ENCODE measurements at regions not wholly inside any gene's neighbourhood (a gene's known extent, or its start where the extent isn't known, plus 50 kb on each side); places are given as distances from the start of the nearest gene placed in this dataset.

DNA sequence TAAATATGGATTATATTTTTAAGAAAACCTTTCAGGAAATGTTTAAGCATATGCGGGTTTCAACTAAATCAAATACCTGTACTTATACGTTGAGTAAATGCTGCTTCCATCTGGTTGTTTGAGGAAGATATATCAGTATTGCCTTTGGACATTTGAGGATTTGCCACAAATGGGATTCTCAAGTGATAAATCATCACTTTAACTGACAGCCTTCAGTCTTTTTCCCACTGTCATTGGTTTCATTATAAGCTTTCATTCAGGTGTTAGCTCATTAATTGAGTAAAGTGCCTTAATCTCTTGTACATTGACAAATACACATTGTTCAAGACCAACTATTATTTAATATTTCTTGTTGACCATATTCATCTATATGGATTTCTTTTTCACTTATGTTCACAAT, 217.2 kb downstream of the EDEM1 start:
- H3K4me3 ChIP-seq (ENCODE audit: low read length): no peak overlapping the region
- DNase-seq (ENCODE audit: low read depth, low spot score): no peak

DNA sequence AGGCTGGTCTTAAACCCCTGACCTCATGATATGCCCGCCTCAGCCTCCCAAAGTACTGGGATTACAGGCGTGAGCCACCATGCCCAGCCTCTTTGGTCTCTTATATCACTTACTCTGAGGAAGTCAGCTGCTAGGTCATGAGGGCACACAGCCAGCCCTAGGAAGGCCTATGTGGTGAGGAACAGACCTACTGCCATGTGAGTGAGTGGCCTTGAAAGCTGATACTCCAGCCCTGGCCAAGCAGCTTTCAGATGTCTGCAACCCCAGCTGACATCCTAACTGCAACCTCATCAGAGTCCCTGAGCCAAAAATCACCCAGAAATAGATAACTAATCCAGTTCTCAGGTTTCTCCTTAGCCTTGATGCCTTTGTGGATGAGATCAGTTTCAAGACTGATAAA, 224.3 kb downstream of the EDEM1 start:
- H3K4me3 ChIP-seq (ENCODE audit: low read length): no peak overlapping the region
- no peak for DNase-seq (ENCODE audit: low read depth, low spot score)

GRCh38 chr3:5423076-5423475, 235.6 kb downstream of the EDEM1 start:
- H3K4me3 ChIP-seq (ENCODE audit: low read length): no peak overlapping the region
- DNase-seq (ENCODE audit: low read depth, low spot score): no peak

DNA sequence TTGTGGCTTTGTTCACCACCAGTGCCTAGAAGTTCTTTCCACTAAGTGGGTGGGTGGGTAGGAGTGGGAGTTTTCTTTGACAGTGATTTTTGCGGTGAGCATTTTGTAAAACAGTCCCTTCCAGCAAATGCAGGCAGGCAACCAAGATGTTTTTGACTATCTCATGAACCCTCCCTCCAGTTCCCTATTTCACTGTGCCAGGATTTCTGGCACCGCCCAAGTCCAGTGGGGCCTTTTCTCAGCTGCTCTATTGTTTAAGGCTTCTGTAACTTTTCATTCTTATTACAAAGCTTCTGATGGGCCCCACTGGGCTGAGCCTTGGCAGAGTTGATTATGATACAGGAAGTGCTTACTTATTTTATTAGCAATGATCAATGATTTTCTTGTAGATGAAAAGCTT, 236.0 kb downstream of the EDEM1 start:
- DNase-seq (ENCODE audit: low read depth, low spot score): no peak
- no peak overlapping the region for H3K4me3 ChIP-seq (ENCODE audit: low read length)

- DNase-seq (ENCODE audit: low read depth, low spot score): no peak
- H3K4me3 ChIP-seq (ENCODE audit: low read length): no peak overlapping the region
These were observed 237.9 kb downstream of the EDEM1 start for GRCh38 chr3:5425371-5425770.

DNA sequence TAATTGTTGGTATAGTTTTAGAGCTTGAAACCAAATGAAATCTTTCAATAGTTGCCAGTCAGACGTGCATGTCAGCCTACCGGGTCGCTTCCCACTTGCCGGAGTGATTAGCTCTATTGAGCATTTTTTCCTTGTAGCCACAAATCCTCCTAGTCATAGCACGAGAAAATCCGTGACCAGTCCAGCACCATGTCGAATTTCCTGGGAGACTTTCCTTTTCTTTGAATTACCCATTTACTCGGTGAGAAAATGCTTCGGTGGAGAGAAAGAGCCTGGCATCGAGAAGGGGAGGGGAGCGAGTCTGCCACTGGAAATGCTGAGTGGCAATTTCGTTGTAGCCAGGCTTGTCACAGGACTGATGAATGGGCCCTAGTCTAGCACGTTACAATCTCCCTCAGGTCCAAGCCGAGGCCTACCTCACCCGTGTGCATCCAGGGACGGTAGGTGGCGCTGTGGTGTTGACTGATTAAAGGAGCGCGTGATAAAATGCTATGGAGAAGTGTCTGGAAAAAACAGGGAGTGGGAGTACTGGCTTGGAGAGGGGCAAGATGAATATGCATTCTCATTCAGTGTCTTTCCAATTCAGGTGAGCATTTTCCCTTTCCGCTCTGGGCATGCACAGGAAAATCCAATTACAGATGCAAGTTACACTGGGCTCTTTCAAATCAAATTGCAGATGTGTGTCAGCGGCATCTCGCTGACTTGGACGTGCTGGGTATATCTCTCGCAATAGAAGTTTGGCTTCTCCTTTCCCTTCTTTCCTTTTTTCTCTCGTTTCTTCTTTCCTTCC, 238.8 kb downstream of the EDEM1 start:
- DNase-seq (ENCODE audit: low read depth, low spot score): peak; percentile 42
- H3K4me3 ChIP-seq (ENCODE audit: low read length): no peak overlapping the region

DNA sequence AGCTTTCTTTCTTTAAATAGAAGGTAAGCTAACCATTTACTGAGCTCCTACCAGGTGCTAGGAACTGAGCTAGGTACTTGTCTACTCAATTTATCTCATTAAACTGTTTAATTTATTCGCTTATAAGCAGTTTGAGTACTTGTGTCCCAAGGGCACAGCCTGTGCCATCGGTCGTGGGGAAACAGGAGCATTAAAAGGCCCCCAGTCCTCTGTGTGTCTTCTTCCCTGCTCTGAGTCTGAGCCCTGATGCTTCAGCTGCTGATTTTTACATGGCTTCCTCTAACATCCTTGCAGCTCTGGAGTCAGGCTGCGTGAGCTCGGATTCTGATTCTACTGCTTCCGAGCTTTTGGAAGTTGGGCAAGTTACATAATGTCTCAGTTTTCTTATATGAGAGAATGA, 239.5 kb downstream of the EDEM1 start:
- DNase-seq (ENCODE audit: low read depth, low spot score): no peak
- no peak overlapping the region for H3K4me3 ChIP-seq (ENCODE audit: low read length)

DNA sequence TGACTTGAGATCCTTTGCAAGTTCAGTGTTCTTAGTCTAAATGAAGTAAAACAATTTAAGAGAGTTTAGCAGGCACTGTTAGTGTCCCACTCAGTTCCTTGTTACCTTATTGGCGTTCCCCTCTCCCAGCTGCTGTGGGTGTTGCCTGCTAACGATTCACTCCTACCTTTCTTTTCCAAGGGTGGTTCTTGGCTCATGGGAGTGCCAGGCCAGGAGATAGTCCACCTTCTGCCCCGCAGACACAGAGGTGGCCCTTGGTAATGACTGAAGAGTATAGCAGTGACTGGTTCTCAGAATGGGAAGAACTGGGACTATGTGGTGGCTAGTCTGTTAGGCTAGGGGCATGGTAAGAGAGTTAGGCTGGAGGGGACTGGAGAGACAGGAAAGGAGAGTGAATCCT, 240.4 kb downstream of the EDEM1 start:
- no peak for DNase-seq (ENCODE audit: low read depth, low spot score)
- H3K4me3 ChIP-seq (ENCODE audit: low read length): no peak overlapping the region

- no peak overlapping the region for H3K4me3 ChIP-seq (ENCODE audit: low read length)
- no peak for DNase-seq (ENCODE audit: low read depth, low spot score)
These were observed 241.4 kb downstream of the EDEM1 start for GRCh38 chr3:5428607-5429516.

GRCh38 chr3:5429517-5429890, 242.0 kb downstream of the EDEM1 start:
- DNase-seq (ENCODE audit: low read depth, low spot score): no peak
- H3K4me3 ChIP-seq (ENCODE audit: low read length): no peak overlapping the region

- no peak overlapping the region for H3K4me3 ChIP-seq (ENCODE audit: low read length)
- DNase-seq (ENCODE audit: low read depth, low spot score): no peak
These were observed 243.2 kb downstream of the EDEM1 start for GRCh38 chr3:5430701-5431100.

DNA sequence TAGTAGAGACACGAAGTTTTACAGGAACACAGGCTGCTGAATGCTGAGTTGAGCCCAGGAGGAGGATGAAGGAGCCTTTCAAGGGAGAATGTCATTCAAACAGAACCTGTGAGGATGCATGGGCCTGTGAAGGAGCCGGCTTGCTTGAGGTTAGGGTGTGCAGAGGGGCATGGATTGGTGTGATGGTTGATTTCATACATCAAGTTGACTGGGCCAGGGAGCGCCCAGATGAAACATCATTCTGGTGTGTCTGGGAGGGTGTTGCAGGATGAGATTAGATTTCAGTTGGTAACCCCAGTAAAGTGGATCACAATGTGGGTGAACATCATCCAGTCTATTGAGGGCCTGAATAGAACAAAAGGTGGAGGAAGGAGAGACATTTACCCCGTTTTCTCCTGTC, 243.6 kb downstream of the EDEM1 start:
- H3K4me3 ChIP-seq (ENCODE audit: low read length): no peak overlapping the region

DNA sequence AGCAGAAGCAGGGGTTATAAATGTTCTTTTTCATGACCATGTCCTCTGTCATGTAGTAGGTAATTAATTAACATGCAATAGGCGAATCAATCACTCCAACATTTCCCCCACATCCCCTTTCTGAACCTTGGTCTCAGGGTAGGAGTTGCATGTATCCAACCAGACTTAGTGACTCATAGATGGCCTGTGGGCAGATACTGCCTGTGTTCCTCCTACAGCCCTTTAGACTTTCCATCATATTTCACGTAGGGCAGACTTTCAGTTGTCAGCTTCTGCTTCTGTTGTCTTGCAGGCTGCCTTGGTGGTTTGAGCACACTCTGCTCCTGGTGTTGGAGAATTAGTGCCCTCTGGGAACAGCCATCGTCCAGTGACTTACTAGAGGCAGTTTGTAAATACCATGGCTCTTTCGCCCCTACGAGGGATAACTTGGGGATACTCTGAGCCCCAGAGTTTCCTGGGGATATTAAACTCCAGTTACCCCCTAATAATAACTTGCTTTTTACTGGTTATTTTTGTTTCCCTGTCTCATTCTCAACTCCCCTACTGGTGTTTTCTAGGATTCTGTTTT, 244.4 kb downstream of the EDEM1 start:
- H3K4me3 ChIP-seq (ENCODE audit: low read length): no peak overlapping the region
- DNase-seq (ENCODE audit: low read depth, low spot score): no peak

More for the DNA sequence above, 243.6 kb downstream of the EDEM1 start:
- DNase-seq (ENCODE audit: low read depth, low spot score): no peak

DNA sequence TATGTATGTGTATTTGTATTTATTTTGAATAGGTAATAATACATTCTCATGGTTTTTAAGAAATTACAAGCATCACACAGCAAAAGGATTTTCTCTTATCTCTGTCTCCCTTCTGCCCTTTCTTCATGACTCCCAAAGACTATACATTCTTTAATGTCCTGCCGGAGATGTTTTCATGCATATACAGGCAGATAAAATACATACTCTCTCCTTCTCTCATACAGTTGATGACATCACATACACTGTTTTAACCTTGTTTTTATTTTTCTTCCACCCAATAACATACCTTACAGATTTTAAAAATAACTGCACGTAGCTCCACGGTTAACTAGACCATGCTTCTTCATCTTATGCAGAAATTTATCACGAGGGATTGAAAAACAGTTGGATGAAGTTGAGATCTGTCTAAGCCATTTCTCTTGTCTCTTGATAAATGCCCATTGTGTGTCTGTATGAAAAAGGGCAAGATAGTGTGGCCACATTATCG, 249.8 kb downstream of the EDEM1 start:
- H3K4me3 ChIP-seq (ENCODE audit: low read length): no peak overlapping the region
- no peak for DNase-seq (ENCODE audit: low read depth, low spot score)

GRCh38 chr3:5437783-5438323, 250.3 kb downstream of the EDEM1 start:
- H3K4me3 ChIP-seq (ENCODE audit: low read length): no peak overlapping the region

DNA sequence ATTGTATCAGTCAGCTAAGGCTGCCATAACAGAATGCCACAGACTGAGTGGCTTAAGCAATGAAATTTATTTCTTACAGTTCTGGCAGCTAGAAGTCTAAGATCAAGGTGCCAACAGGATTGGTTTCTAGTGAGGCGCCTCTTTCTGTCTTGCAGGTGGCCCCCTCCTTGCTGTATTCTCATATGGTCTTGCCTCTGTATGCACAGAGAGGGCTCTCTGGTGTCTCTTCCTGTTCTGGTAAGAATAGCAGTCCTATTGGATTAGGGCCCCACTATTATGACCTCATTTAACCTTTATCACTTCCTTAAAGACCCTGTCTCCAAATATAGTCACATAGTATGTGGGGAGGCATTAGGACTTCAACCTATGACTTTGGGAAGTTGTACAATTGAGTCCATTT, 253.9 kb downstream of the EDEM1 start:
- no peak for DNase-seq (ENCODE audit: low read depth, low spot score)
- H3K4me3 ChIP-seq (ENCODE audit: low read length): no peak overlapping the region

More at GRCh38 chr3:5437783-5438323, 250.3 kb downstream of the EDEM1 start:
- no peak for DNase-seq (ENCODE audit: low read depth, low spot score)

DNA sequence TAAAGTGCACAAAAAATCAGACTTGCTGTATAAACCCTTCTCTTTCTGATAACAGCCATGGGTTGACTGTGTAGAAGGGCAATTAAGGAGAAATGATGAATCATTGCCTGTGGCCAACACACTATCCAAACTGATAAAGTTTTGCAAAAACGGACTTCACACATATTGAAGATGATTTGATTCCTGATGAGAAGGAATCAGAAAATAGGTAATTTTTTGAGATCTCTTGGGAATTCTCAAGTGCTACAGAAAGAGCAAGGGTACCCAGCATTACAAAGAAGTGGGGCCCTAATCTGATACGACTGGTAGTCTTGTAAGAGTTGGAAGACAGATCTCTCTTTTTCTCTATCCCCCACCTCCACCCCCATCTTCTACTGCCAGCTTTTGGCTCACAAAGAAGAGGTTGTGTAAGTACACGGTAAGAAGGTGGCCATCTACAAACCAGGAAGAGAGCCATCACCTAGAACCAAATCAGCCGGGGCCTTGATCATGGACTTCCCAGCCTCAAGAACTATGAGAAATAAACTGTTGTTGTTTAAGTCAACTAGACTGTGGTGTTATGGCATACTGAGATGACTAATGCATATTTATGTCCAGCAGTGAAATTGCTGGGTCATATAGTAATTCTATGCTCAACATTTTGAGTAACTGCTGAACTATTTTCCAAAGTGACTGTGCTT, 254.7 kb downstream of the EDEM1 start:
- H3K4me3 ChIP-seq (ENCODE audit: low read length): no peak overlapping the region
- no peak for DNase-seq (ENCODE audit: low read depth, low spot score)

GRCh38 chr3:5442786-5443138, 255.3 kb downstream of the EDEM1 start:
- no peak for DNase-seq (ENCODE audit: low read depth, low spot score)
- H3K4me3 ChIP-seq (ENCODE audit: low read length): no peak overlapping the region

DNA sequence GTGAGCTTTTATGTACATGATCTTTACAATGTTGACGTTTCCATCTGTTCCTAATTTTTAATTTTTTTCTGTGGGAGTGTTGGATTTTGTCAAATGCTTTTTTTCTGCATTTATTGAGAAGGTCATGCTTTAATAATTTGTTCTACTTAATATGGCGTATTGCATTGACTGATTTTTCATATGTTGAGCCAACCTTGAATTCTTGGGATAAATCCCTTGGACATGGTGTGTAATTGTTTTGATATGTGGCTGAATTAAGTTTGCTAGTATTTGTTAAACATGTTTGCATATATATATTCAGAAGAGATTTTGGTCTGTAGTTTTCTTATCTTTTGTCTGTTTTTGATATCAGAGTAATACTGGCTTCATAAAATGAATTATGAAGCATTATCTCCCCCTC, 256.7 kb downstream of the EDEM1 start:
- no peak for DNase-seq (ENCODE audit: low read depth, low spot score)
- H3K4me3 ChIP-seq (ENCODE audit: low read length): no peak overlapping the region

Measured in Jurkat, Clone E6-1 (cell line).